GM23338 (cell line): ENCODE measurements at regions not wholly inside any gene's neighbourhood (a gene's known extent, or its start where the extent isn't known, plus 50 kb on each side); places are given as distances from the start of the nearest gene placed in this dataset.

Source experiments
- ATAC-seq: fragments of 200-7000 bp; cut with Tn5 transposase; 3 replicates; pipeline ENCODE4 v1.9.1; 2020
- DNase-seq: peaks from one replicate; pipeline ENCODE4 v3.0.0-alpha.2; 2015; ENCODE audit warnings: low spot score
- H2AFZ ChIP-seq: fragments of 200-600 bp; sonication (generic); 2 replicates; pipeline ENCODE4 v1.8.0; 2016; ENCODE audit warnings: antibody characterized with exemption, mild to moderate bottlenecking, moderate library complexity
- H3F3A ChIP-seq: fragments of 200-600 bp; sonication (generic); replicated peaks from 2 replicates; pipeline ENCODE4 v1.8.0; 2017; ENCODE audit warnings: antibody characterized with exemption, mixed run types, low read depth
- H3K27ac ChIP-seq: fragments of 200-600 bp; sonication (generic); 2 replicates; pipeline ENCODE4 v1.6.1; 2016; ENCODE audit warnings: low read depth
- H3K27me3 ChIP-seq: fragments of 200-600 bp; sonication (generic); 2 replicates; pipeline ENCODE4 v1.8.0; 2016; ENCODE audit warnings: mild to moderate bottlenecking, mixed run types, moderate library complexity; ENCODE audit not compliant: insufficient read depth
- H3K36me3 ChIP-seq: fragments of 200-600 bp; sonication (generic); 2 replicates; pipeline ENCODE4 v1.8.0; 2016; ENCODE audit warnings: mild to moderate bottlenecking; ENCODE audit not compliant: insufficient read depth
- H3K4me1 ChIP-seq: fragments of 200-600 bp; sonication (generic); 2 replicates; pipeline ENCODE4 v1.8.0; 2016; ENCODE audit warnings: mild to moderate bottlenecking, moderate library complexity; ENCODE audit not compliant: insufficient read depth
- H3K4me2 ChIP-seq: fragments of 200-600 bp; sonication (generic); 2 replicates; pipeline ENCODE4 v1.7.1; 2017; ENCODE audit warnings: mixed run types
- H3K4me3 ChIP-seq: fragments of 200-600 bp; sonication (generic); 2 replicates; pipeline ENCODE4 v1.6.1; 2016; ENCODE audit warnings: mixed run types
- H3K79me2 ChIP-seq: fragments of 200-600 bp; sonication (generic); replicated peaks from 2 replicates; pipeline ENCODE4 v1.8.0; 2017; ENCODE audit warnings: mild to moderate bottlenecking; ENCODE audit not compliant: insufficient read depth
- H3K9me2 ChIP-seq: fragments of 200-600 bp; sonication (generic); 2 replicates; pipeline ENCODE4 v1.8.0; 2017; ENCODE audit not compliant: insufficient read depth
- H4K20me1 ChIP-seq: fragments of 200-600 bp; sonication (generic); replicated peaks from 2 replicates; pipeline ENCODE4 v1.8.0; 2017; ENCODE audit warnings: mild to moderate bottlenecking; ENCODE audit not compliant: insufficient read depth
- H3K27ac Mint-ChIP-seq: 2 replicates; pipeline ENCODE4 v1.8.0; 2020; ENCODE audit warnings: inconsistent platforms, mild to moderate bottlenecking, moderate library complexity, mixed read lengths
- H3K27me3 Mint-ChIP-seq: 3 replicates; pipeline ENCODE4 v1.8.0; 2022; ENCODE audit warnings: low read depth, mild to moderate bottlenecking, moderate library complexity, mixed read lengths, inconsistent platforms; ENCODE audit not compliant: insufficient read depth, poor library complexity
- H3K36me3 Mint-ChIP-seq: 3 replicates; pipeline ENCODE4 v1.8.0; 2021; ENCODE audit warnings: low read depth, mild to moderate bottlenecking, inconsistent platforms, moderate library complexity, mixed read lengths
- H3K4me1 Mint-ChIP-seq: 3 replicates; pipeline ENCODE4 v1.8.0; 2020; ENCODE audit warnings: mild to moderate bottlenecking, inconsistent platforms, mixed read lengths
- H3K4me3 Mint-ChIP-seq: 3 replicates; pipeline ENCODE4 v1.8.0; 2021; ENCODE audit warnings: moderate library complexity, mild to moderate bottlenecking, inconsistent platforms, mixed read lengths
- H3K9me3 Mint-ChIP-seq: 3 replicates; pipeline ENCODE4 v1.8.0; 2020; ENCODE audit warnings: moderate library complexity, mild to moderate bottlenecking, inconsistent platforms, mixed read lengths
- CREB1 ChIP-seq: fragments of 250-450 bp; sonication (Bioruptor Pico); IDR thresholded peaks from 2 replicates; pipeline ENCODE4 v1.5.0; 2020; ENCODE audit warnings: low read depth, mild to moderate bottlenecking, moderate library complexity
- CTCF ChIP-seq, 2 experiments: fragments of 200-600 bp in 1 of 2; sonication (generic) in 1 of 2; conservative IDR thresholded peaks; 2 replicates each; pipeline versions ENCODE4 v1.5.1 to v1.6.1; 2016 to 2017; ENCODE audit warnings: antibody characterized with exemption in 2 of 2, low read depth in 2 of 2, mild to moderate bottlenecking in 2 of 2, moderate library complexity in 1 of 2
- ETS1 ChIP-seq: IDR thresholded peaks from 2 replicates; pipeline ENCODE4 v1.6.1; 2016; ENCODE audit warnings: antibody characterized with exemption
- NANOG ChIP-seq: IDR thresholded peaks from 2 replicates; pipeline ENCODE4 v1.6.1; 2016; ENCODE audit warnings: antibody characterized with exemption, borderline replicate concordance
- POLR2AphosphoS5 ChIP-seq: IDR thresholded peaks from 2 replicates; pipeline ENCODE4 v1.6.1; 2016; ENCODE audit warnings: antibody characterized with exemption, low read depth
- STAT1 ChIP-seq: IDR thresholded peaks from one replicate; pipeline ENCODE4 v1.6.1; 2016; ENCODE audit warnings: antibody characterized with exemption; ENCODE audit not compliant: unreplicated experiment
- ZNF114 ChIP-seq: fragments of 250-450 bp; sonication (Bioruptor Pico); IDR thresholded peaks from 2 replicates; pipeline ENCODE4 v1.5.0; 2020; ENCODE audit warnings: mild to moderate bottlenecking, moderate library complexity
- ZNF462 ChIP-seq: fragments of 250-450 bp; sonication (Bioruptor Pico); IDR thresholded peaks from 2 replicates; pipeline ENCODE4 v1.5.0; 2020; ENCODE audit warnings: mild to moderate bottlenecking, moderate library complexity

DNA sequence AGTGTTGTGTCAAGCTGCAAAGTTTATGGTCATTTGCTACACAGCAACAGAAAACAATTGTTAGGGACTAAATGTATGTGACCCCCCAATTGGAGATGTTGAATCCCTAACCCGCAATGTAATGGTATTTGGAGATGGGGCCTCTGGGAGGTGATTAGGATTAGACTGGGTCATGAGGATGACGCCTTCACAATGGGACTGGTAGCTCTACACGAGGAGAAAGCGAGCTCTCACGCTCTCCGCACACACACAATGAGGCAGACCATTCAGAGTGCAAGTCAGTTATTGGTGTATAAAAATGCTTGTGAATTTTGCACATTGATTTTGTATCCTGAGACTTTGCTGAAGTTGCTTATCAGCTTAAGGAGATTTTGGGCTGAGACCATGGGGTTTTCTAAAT lies 116.9 kb upstream of the NSMCE3 start:
- H3K27me3 Mint-ChIP-seq: peaks cover 14% of the 10 kb centered on the region
- no peak overlapping the region for H3K4me3 ChIP-seq
- ATAC-seq (no peak), DNase-seq (no peak)
- no peak overlapping the region for H3K27ac Mint-ChIP-seq
- H3F3A ChIP-seq: no peaks in the 10 kb centered on the region
- H3K9me3 Mint-ChIP-seq: peaks cover 7% of the 10 kb centered on the region; the same call in 2 of the 3 replicates
- no peaks in the 10 kb centered on the region for H3K79me2 ChIP-seq
- no peak overlapping the region for H3K27ac ChIP-seq
- H3K9me2 ChIP-seq: peaks cover 7% of the 10 kb centered on the region; the same call in 1 of the 2 replicates
- H3K27me3 ChIP-seq: no peaks in the 10 kb centered on the region
- TF ChIP-seq CREB1 (CRISPR knock-in tag) (no peak), STAT1 (no peak), POLR2AphosphoS5 (no peak), CTCF (conservative IDR thresholded peaks at IDR 0.05; ENCODE audit: low read depth in 2 of 2) (no peak), NANOG (no peak), ZNF462 (CRISPR knock-in tag) (no peak), ZNF114 (CRISPR knock-in tag) (no peak), ETS1 (no peak)
- no peaks in the 10 kb centered on the region; the same call in 2 of the 3 replicates for H3K4me1 Mint-ChIP-seq
- H3K36me3 ChIP-seq: no peaks in the 10 kb centered on the region
- H3K36me3 Mint-ChIP-seq: peaks cover 2% of the 10 kb centered on the region; the same call in 1 of the 3 replicates
- H4K20me1 ChIP-seq: no peaks in the 10 kb centered on the region
- H2AFZ ChIP-seq: no peak overlapping the region
- H3K4me1 ChIP-seq: no peaks in the 10 kb centered on the region
- no peak overlapping the region for H3K4me2 ChIP-seq
- H3K4me3 Mint-ChIP-seq: no peak overlapping the region
